HPDE6-E6E7 (cell line): ENCODE measurements at regions not wholly inside any gene's neighbourhood (a gene's known extent, or its start where the extent isn't known, plus 50 kb on each side); places are given as distances from the start of the nearest gene placed in this dataset.
A peak's percentile ranks its signal among the peaks of the same experiment; 100 is the strongest.

Experiments
- DNase-seq: peaks from one replicate; pipeline ENCODE4 v3.0.0; 2011; ENCODE audit warnings: missing footprints; ENCODE audit errors: extremely low spot score

DNA sequence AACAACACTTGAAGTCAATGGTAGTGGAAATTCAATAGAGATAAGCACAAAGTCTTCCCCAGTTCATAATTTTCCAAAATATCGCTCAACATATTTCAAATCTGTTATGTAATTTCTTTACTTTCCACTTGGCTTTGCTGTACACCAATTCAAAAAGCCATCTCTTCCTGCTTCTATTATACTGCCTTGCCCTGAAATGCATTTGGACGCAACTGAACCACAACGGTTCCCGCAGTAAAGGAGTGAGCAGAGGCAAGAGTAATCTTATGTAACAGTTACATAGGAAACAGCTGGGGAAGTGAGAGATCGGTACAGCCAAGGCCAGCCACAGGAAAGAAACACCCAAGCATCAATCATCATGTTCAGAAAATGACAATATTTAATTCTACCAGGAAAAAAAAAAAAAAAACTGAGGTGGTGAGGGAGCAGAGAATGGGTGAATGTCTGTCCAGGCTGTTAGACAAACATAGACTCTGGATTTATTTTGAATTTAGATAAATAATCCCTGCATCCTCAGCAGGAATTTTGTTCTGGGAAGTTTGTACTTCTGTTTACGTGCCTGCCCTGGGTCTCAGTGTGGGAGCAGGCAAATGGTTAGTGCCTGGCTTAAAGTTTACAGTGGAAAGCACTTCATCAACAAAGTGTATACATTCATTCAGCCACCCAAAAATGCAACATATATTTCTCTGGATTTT lies 392.2 kb downstream of the ETS1 start:
- DNase-seq, result no peak

- DNase-seq, result no peak
Observed at GRCh38 chr11:128194216-128194615, 393.1 kb downstream of the ETS1 start.

DNA sequence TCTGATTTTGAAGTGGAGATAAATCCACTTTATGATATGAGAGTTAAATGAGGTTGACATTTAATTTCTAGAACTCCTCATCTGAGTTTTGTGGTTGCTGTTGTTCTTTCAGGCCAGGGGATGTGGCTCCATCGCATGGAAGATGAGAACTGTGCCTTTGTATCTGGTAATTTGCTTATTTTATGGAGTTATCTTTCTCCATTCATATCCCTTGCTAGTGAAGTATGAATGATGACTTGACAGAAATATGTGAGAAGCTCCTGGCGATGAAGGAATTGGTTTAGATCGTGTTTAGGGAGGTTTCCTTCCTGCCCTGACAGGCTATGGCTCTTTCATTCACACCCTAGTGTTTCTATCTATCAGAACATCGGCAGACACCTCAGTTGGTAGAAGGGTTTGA lies 393.7 kb downstream of the ETS1 start:
- no peak for DNase-seq

GRCh38 chr11:128190312-128190711 lies 397.0 kb downstream of the ETS1 start:
- DNase-seq, result no peak

DNA sequence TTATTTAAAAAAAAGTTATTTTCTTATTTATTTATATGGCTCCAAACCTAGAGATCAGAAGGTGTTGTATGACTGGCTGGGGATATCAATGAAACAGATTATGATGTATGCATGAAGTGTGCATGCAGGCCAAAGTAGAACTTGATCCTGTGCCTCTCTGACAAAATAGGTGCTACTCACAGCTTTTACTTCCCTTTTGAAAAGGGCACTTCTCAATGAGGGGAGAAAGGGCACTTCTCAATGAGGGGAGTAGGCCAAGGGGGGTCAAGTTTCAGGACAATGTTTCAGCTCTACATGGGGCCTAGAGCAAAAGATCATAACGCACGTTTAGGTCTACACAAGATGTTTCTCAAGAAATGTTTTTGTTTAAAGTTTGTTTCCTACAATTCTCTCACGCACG lies 397.5 kb downstream of the ETS1 start:
- DNase-seq, result no peak

DNA sequence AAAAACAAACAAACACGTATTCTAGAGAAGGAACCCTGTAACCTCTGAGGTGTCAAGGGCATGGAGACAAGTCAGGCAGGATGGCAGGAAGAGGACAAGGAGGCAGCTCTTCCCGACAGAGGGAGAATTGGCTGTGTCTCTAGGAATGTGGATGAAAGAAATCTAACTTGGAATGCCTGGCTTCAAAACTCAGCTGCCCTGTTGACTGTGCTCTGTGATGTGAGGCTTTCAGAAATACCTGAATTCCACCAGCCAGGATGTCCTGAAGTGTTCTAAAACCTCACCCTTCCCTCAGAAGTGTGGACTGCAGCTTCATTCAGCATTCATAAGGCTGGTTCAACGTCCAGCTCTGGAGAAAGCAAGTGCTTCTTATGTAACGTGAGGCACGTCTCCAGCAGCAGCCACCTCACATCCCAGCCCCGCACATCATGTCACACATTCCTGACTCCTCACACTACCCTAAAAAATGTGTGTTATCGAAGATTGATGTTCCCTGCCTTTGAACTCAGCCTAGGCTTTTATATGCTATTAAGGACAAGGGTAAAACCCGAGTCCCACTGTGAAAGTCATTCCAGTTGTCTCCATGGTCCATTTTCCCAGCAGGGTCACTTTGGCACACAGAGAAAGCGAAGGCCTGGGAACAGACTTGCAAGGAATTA lies 398.9 kb downstream of the ETS1 start:
- DNase-seq, result no peak

GRCh38 chr11:128187835-128188234 lies 399.5 kb downstream of the ETS1 start:
- DNase-seq, result no peak

DNA sequence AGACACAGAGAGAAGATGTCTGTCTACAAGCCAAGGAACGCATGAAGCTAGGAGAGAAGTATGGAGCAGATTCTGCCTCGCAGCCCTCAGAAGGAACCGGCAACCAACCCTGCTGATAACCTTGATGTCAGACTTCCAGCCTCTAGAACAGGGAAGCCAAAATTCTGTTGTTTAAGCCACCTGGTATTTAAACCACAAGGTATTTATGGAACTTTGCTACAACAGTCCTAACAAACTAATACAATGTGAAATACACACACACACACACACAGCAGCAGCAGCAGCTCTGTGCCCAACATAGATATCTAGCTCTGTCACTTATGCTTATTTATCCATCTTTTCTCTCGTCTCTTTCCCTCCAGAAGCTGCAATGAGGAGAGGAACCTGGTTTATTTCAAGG lies 400.0 kb downstream of the ETS1 start:
- DNase-seq, result no peak

DNA sequence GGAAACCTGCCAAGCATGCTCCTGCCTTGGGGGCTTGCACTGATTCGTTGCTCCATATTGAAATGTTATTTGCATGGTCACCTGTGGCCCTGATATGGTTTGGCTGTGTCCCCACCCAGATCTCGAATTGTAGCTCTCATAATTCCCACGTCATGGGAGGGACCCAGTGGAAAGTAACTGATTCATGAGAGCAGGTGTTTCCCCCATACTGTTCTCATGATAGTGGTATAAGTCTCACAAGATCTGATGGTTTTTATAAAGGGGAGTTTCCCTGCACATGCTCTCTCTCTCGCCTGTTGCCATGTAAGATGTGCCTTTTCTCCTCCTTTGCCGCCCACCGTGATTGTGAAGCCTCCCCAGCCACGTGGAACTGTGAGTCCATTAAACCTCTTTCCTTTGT lies 402.4 kb downstream of the ETS1 start:
- no peak for DNase-seq

- no peak for DNase-seq
Observed at GRCh38 chr11:128182844-128183243, 404.5 kb downstream of the ETS1 start.

DNA sequence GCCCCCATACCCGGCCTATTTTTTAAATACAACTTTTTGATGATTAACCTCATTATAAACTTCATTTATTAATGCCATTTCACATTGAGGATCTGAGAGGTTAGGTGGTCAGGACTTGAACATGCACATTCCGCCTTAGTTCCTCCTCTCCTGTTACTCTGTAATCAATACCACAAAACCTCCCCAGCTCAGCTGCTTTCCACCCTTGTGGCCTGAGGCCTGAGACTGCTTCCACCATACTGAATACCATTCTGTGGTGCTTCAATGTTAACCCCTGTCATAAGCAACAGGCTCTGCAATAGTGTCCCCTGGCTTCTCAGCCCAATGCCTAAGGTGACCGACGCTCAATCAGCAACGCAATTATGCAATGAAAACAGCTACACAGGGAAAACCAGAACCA lies 405.4 kb downstream of the ETS1 start:
- no peak for DNase-seq

DNA sequence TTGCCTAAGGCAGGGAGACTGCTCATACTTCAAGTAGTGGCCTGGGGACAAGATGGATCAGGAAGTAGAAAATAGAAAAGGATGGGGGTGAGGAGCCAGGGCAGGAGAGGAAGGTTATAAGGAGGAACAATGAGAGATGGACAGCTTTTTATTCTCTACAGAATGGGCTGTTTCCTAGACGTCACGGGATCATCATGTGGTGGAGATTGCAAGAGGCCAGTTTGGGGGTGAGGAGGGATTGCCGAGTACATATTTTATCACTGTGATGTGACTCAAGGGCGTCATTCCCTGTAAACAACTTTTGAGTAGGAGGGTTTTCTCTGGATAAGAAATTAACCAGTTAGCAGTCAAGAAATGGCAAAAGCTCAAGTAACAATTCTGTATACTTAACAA lies 406.3 kb downstream of the ETS1 start:
- DNase-seq, result no peak

DNA sequence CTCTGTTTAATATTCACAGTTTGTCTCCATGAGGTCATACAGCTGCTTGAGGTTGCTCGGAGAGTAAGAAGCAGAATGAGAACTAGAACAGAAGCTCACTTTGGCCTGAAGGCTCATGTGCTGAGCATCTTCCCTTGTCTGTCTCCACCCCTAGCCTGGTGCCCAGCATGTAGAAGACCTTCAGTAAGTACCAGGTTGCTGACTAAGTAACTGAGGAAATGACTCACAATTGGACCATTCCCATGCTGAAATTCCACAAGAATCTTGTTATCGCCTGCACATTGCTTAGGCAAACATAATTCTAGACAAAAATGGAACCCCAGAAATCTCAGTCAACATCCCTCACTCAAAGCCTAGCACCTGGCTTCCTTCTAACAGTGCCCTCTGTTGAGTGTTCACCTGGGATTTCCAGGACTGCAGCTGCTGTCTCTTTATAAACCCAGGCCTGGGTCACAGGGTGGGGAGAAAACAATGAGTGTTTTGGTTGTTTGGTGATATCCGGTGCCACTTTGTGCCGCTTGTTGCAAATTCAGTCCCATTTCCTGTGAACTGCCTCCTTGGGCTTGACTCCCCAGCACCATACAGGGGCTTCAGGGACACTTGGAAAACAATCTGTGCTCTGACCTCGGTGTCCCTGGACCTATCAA lies 406.8 kb downstream of the ETS1 start:
- DNase-seq, result peak; percentile 64

DNA sequence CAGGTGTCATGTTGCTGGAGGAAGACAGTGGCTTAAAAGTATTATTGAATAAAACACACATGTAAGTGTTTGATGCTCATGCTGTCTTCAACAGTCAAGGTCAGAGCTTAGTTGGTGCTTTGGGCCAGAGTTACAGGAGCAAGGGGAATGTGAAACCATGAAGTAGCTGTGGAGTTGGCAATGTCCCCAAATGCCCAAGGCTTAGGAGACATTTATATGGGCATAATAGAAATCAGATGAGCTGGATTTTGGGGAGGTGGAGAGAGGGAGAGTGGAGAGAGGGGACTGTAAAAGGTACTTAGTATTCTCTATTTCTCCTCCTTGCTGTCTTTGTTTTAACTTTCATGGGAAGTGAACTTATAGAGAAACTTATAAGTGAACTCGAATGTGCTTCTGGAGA lies 407.8 kb downstream of the ETS1 start:
- DNase-seq, result no peak

GRCh38 chr11:128179039-128179438 lies 408.3 kb downstream of the ETS1 start:
- DNase-seq, result no peak

DNA sequence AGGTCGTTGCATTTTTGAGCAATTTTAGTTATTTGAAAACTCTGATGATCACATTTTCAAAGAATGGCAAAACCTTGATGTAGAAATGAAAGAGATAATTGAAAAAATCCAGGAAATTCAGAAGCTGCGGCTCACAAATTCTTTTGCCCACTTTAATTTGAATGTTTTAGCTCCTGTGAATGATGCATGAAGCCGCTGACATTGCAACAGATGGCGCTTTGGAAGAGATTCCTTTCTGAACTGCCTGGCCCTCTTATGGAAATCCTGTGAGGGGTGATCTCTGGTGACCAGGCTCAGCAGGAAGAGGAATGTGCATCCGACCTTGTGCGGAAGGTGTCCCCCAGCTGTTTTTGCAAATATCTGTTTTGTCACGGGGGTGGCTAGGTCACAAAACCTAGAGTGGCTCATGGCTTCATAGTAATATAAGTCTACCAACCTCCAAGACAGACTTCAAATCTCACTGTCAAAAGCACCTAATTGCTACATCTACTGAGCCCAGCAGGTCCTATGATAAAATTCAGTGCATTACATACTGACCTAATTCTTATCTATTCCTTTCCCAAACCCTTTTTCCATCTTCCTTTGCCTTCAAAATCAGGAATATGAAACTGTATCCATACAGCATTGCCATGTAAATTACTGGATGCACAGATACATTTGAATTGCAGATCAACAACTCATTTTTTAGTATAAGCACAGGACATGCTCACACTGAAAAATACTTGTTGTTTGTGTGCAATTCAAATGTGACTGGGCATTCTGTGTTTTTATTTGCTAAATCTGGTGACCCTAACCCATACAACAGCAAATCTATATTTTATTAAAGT lies 412.7 kb downstream of the ETS1 start:
- DNase-seq, result no peak

GRCh38 chr11:128172046-128172878 lies 415.1 kb downstream of the ETS1 start:
- DNase-seq, result peak; percentile 58

DNA sequence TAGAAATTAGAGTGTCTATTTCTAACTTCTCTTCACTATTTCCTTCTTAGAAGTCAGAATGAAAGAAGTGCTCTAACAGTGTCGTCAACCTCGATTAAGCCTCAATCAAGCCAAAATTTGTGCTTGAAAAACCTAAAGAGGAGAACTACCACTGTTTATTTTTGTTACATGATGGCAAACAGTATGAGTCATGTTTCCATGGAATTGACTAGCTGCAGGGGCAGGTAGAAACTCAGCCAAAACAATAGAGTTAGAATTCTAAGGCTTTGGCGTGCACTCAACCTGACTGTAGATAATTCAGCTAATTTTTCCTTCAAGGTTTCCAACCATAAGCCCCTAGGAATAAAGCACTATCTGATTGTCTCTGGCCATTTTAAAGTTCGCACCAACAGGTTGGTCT lies 415.9 kb downstream of the ETS1 start:
- peak; percentile 69 for DNase-seq

DNA sequence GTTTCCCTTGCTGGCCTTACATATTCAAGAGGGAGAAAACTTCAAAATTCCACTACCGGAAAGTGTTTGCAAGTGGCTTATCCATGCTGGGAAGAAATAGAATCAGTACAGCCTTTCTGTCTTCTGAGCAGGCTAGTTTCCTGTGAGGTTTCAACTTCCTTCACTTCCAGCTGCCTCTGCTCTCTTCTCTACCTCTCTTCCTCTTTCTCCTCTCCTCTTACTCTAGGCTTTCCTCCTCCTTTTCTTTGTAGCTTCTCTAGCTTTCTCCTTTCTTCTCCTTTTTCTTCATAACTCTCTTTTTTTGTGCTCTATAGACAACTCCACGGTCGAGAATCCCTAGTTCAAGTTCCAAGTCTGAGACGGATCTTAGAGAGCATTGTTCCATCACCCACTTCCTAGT lies 421.8 kb downstream of the ETS1 start:
- no peak for DNase-seq

DNA sequence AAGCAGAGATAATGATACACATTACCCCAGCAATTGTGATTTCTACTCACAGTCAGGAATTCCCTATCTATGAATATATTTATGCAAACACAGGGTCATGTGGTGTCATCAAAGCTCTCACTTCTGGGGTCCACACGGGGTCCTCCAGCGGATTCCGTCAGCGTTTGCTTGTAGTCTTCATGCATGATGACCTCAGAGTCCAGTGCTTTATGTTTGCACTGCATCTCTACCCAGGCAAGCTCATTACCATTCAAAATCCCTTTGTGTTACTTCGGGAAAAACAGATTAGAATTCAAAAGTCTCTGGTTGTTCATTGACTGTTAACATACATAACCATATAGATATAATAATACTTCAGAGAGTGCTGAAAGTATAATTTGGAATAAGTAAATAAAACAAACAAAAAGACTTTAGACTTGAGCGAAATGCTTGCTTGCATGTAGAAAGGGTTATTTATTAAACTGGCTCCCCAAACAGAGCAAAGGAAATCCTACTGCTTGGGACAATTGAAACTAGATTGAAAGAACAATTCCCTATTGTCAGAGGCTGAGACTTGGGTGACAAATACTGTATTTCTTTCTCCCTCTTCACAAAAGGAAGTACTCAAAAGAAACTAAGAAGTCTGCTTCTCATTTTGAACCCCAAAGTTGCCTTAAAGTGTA lies 423.1 kb downstream of the ETS1 start:
- no peak for DNase-seq

DNA sequence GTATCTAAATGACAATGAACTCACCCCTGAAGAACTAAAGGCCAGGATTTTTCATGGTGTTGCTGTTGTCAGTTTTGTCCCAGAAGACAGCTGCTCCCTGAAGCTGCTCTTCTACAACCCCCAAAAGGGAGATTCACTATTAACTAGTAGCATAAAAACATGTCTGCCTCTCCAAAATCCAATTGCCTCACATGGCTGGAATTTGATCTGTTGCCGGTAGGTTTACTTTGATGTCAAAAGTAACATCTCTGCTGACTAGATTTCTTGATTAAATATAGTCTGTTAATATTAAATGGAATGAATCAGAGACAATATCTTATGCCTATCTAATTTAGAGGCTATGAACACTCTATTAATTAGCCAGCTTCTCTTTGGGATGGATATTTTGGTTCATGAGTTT lies 425.4 kb downstream of the ETS1 start:
- DNase-seq, result no peak
